Effector memory CD4-positive, alpha-beta T cell (primary cell): ENCODE measurements at regions not wholly inside any gene's neighbourhood (a gene's known extent, or its start where the extent isn't known, plus 50 kb on each side); places are given as distances from the start of the nearest gene placed in this dataset.

Experiments used
- DNase-seq, 3 donors: peaks; one replicate each; pipeline ENCODE4 v3.0.0-alpha.2; 2020
- H3K27ac ChIP-seq: 2 replicates; pipeline ENCODE4 v1.7.0; 2013; ENCODE audit warnings: mild to moderate bottlenecking, low read length, moderate library complexity; ENCODE audit not compliant: insufficient read depth, poor library complexity, severe bottlenecking
- H3K27me3 ChIP-seq: replicated peaks from 2 replicates; pipeline ENCODE4 v1.7.0; 2013; ENCODE audit warnings: mild to moderate bottlenecking, low read length; ENCODE audit not compliant: insufficient read depth, control insufficient read depth, poor library complexity, severe bottlenecking
- H3K36me3 ChIP-seq: 2 replicates; pipeline ENCODE4 v1.7.0; 2013; ENCODE audit warnings: mild to moderate bottlenecking, low read length, moderate library complexity; ENCODE audit not compliant: control insufficient read depth, insufficient read depth
- H3K4me1 ChIP-seq: 2 replicates; pipeline ENCODE4 v1.7.0; 2013; ENCODE audit warnings: low read length, mild to moderate bottlenecking; ENCODE audit not compliant: control insufficient read depth, insufficient read depth, poor library complexity, severe bottlenecking
- H3K4me3 ChIP-seq: 2 replicates; pipeline ENCODE4 v1.7.0; 2013; ENCODE audit warnings: low read length, low read depth, mild to moderate bottlenecking; ENCODE audit not compliant: insufficient read depth, poor library complexity, severe bottlenecking
- H3K9me3 ChIP-seq: 2 replicates; pipeline ENCODE4 v1.7.0; 2013; ENCODE audit warnings: mild to moderate bottlenecking, low read length, moderate library complexity; ENCODE audit not compliant: control insufficient read depth

GRCh38 chr14:71725922-71726579 is 206.2 kb upstream of the RGS6 start:
- Histone ChIP-seq H3K4me3 (no peak overlapping the region), H3K27ac (no peak overlapping the region), H3K27me3 (no peaks in the 10 kb centered on the region), H3K36me3 (peaks cover 51% of the 10 kb centered on the region), H3K4me1 (no peaks in the 10 kb centered on the region), H3K9me3 (no peaks in the 10 kb centered on the region)
- DNase-seq = no peak

- H3K27ac ChIP-seq = no peak overlapping the region
Observed at GRCh38 chr14:71726580-71727021, 205.6 kb upstream of the RGS6 start.

GRCh38 chr14:71728386-71728785 is 203.8 kb upstream of the RGS6 start:
- Histone ChIP-seq H3K4me3 (no peak overlapping the region), H3K27me3 (no peaks in the 10 kb centered on the region), H3K36me3 (peaks cover 63% of the 10 kb centered on the region), H3K9me3 (no peaks in the 10 kb centered on the region), H3K27ac (no peak overlapping the region), H3K4me1 (no peaks in the 10 kb centered on the region)
- no peak for DNase-seq

More at GRCh38 chr14:71726580-71727021, 205.6 kb upstream of the RGS6 start:
- DNase-seq = no peak
- peaks cover 51% of the 10 kb centered on the region for H3K36me3 ChIP-seq
- H3K4me1 ChIP-seq = no peaks in the 10 kb centered on the region
- no peaks in the 10 kb centered on the region for H3K9me3 ChIP-seq
- H3K27me3 ChIP-seq = no peaks in the 10 kb centered on the region
- H3K4me3 ChIP-seq = no peak overlapping the region

GRCh38 chr14:71729596-71729995 is 202.6 kb upstream of the RGS6 start:
- Histone ChIP-seq H3K27ac (no peak overlapping the region), H3K27me3 (no peaks in the 10 kb centered on the region), H3K36me3 (peaks cover 68% of the 10 kb centered on the region), H3K4me1 (no peaks in the 10 kb centered on the region), H3K4me3 (no peak overlapping the region), H3K9me3 (no peaks in the 10 kb centered on the region)
- no peak for DNase-seq

- DNase-seq = no peak
- H3K27me3 ChIP-seq = no peaks in the 10 kb centered on the region
- no peaks in the 10 kb centered on the region for H3K9me3 ChIP-seq
- H3K4me1 ChIP-seq = no peaks in the 10 kb centered on the region
- no peak overlapping the region for H3K27ac ChIP-seq
- peaks cover 69% of the 10 kb centered on the region for H3K36me3 ChIP-seq
- H3K4me3 ChIP-seq = no peak overlapping the region
Observed at GRCh38 chr14:71730471-71730870, 201.8 kb upstream of the RGS6 start.

- H3K27ac ChIP-seq = no peak overlapping the region
- H3K9me3 ChIP-seq = no peaks in the 10 kb centered on the region
- peaks cover 73% of the 10 kb centered on the region for H3K36me3 ChIP-seq
Observed at GRCh38 chr14:71731096-71731495, 201.1 kb upstream of the RGS6 start.

GRCh38 chr14:71733210-71733883 is 198.9 kb upstream of the RGS6 start:
- Histone ChIP-seq H3K4me1 (no peaks in the 10 kb centered on the region), H3K27me3 (no peaks in the 10 kb centered on the region), H3K27ac (no peak overlapping the region), H3K4me3 (no peak overlapping the region), H3K9me3 (no peaks in the 10 kb centered on the region), H3K36me3 (peaks cover 67% of the 10 kb centered on the region)
- DNase-seq = no peak

More at GRCh38 chr14:71731096-71731495, 201.1 kb upstream of the RGS6 start:
- no peak overlapping the region for H3K4me3 ChIP-seq
- no peaks in the 10 kb centered on the region for H3K27me3 ChIP-seq
- H3K4me1 ChIP-seq = no peaks in the 10 kb centered on the region
- no peak for DNase-seq

- no peak for DNase-seq
- peaks cover 64% of the 10 kb centered on the region for H3K36me3 ChIP-seq
- no peak overlapping the region for H3K4me3 ChIP-seq
- H3K9me3 ChIP-seq = no peaks in the 10 kb centered on the region
- H3K27ac ChIP-seq = no peak overlapping the region
- no peaks in the 10 kb centered on the region for H3K4me1 ChIP-seq
- no peaks in the 10 kb centered on the region for H3K27me3 ChIP-seq
Observed at GRCh38 chr14:71734076-71734475, 198.2 kb upstream of the RGS6 start.

- H3K36me3 ChIP-seq = peaks cover 59% of the 10 kb centered on the region
- H3K4me1 ChIP-seq = no peaks in the 10 kb centered on the region
Observed at GRCh38 chr14:71734885-71735284, 197.3 kb upstream of the RGS6 start.

GRCh38 chr14:71737760-71738159 is 194.5 kb upstream of the RGS6 start:
- peaks cover 37% of the 10 kb centered on the region for H3K36me3 ChIP-seq
- H3K27ac ChIP-seq = no peak overlapping the region
- H3K4me3 ChIP-seq = no peak overlapping the region

More at GRCh38 chr14:71734885-71735284, 197.3 kb upstream of the RGS6 start:
- H3K27ac ChIP-seq = no peak overlapping the region
- no peak for DNase-seq
- no peaks in the 10 kb centered on the region for H3K9me3 ChIP-seq
- no peak overlapping the region for H3K4me3 ChIP-seq
- no peaks in the 10 kb centered on the region for H3K27me3 ChIP-seq

More at GRCh38 chr14:71737760-71738159, 194.5 kb upstream of the RGS6 start:
- no peak for DNase-seq
- Histone ChIP-seq H3K4me1 (no peaks in the 10 kb centered on the region), H3K9me3 (no peaks in the 10 kb centered on the region), H3K27me3 (no peaks in the 10 kb centered on the region)
